GM12873 (cell line): ENCODE measurements at regions not wholly inside any gene's neighbourhood (a gene's known extent, or its start where the extent isn't known, plus 50 kb on each side); places are given as distances from the start of the nearest gene placed in this dataset.

Source experiments
- CTCF ChIP-seq: IDR thresholded peaks from 2 replicates; pipeline ENCODE4 v1.5.1; 2012; ENCODE audit warnings: low read depth, mild to moderate bottlenecking, moderate library complexity, low read length, control low read depth; ENCODE audit not compliant: insufficient read depth; ENCODE audit errors: missing control alignments

- TF ChIP-seq CTCF, result no peak
Measured at GRCh38 chr12:93318720-93319522, 58.8 kb upstream of the NUDT4 start.

DNA sequence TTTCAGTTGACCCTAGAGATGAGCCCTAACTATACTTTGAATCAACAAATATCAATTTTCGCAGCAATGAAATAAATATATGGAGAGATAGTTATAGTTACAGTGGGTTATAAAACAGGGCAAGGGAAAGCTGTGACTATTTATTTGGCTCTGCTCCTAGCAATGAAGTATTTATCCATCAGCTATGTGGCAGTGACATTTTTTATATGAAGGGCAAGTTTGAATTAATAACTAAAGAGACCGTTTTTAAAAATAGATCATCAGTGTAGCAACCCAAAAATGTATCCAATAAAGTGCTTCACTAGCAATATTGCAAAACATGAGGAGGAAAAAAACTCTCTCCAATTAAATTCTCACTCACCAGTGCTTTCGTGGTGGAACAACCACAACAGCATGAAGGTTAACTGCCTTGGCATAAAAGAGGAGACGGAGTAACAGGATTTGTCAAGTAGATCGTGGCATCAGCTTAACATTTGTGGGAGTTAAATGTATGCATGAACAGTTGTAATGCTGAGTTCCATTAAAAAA, 58.1 kb upstream of the NUDT4 start:
- no peak for TF ChIP-seq CTCF

GRCh38 chr12:93322784-93323183, 54.9 kb upstream of the NUDT4 start:
- no peak for TF ChIP-seq CTCF

DNA sequence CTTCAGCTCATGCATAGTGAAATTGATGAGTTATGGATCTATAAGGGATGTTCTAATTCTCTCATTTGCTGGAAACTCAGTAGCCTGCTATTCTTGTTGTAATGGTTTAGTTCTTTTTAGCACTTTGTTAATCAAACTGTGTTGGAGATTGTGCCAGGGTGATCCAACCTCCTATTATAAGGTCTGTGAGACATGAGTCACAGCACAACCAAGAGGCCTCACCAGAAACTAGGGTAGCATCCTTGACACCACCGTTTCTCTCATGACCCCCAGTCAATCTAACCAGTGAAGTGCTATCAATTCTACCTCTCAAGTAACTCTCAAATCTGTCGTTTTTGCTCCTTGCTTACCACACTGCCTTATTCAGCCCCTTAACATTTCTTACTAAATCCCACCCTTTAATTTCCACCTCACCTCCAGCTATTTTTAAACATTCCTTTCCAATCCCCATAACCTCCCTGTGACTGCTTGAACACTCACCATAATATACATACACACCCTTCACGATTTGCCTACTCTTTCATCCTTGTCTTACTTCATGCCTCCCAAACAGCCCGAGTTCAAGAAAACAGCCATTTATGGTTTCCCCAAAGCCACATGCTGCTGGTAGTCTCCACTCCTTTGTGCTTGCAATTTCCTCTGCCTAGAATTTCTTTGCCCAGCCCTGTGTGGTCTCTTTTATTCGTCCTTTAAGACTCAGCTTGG, 53.9 kb upstream of the NUDT4 start:
- no peak for TF ChIP-seq CTCF

- TF ChIP-seq CTCF, result no peak
Measured at GRCh38 chr12:93325855-93326254, 51.9 kb upstream of the NUDT4 start.
